SK-N-SH (cell line): ENCODE measurements at regions not wholly inside any gene's neighbourhood (a gene's known extent, or its start where the extent isn't known, plus 50 kb on each side); places are given as distances from the start of the nearest gene placed in this dataset.

Experiments
- CTCF ChIA-PET: fragments of 300-600, 350-600 bp; formaldehyde crosslinking; extraction: SDS; loops from one replicate; lab custom pipeline; 2021; lab: Yijun Ruan, JAX
- POLR2A ChIA-PET: fragments of 350-600 bp; sonication (Branson Sonifier 250); formaldehyde crosslinking; extraction: SDS; loops from one replicate; lab custom pipeline; 2020; ENCODE audit warnings: antibody characterized with exemption, inconsistent platforms; lab: Yijun Ruan, JAX
- DNase-seq: peaks from one replicate; pipeline ENCODE4 v3.0.0; 2012
- H2AFZ ChIP-seq: fragments of 200-600 bp; sonication (generic); 2 replicates; pipeline ENCODE4 v1.8.1; 2016; ENCODE audit warnings: antibody characterized with exemption, mild to moderate bottlenecking, low read depth
- H3F3A ChIP-seq: fragments of 200-600 bp; sonication (generic); replicated peaks from 2 replicates; pipeline ENCODE3; 2016; ENCODE audit warnings: antibody characterized with exemption, mild to moderate bottlenecking; ENCODE audit not compliant: insufficient read depth
- H3K27ac ChIP-seq, 2 experiments: fragments of 200-500 bp in 1 of 2; fragments of 200-600 bp in 1 of 2; sonication (Bioruptor generic) in 1 of 2; sonication (generic), shearing (Covaris generic) in 1 of 2; 2 replicates each; pipeline versions ENCODE4 v1.5.1 to v1.6.1; 2014 to 2016; ENCODE audit warnings: low read depth in 2 of 2, inconsistent platforms in 1 of 2, low read length in 1 of 2, mild to moderate bottlenecking in 1 of 2, mixed read lengths in 1 of 2
- H3K27me3 ChIP-seq: fragments of 200-600 bp; sonication (generic), shearing (Covaris generic); 2 replicates; pipeline ENCODE4 v1.6.1; 2016; ENCODE audit warnings: mixed run types; ENCODE audit not compliant: insufficient read depth
- H3K36me3 ChIP-seq, 2 experiments: fragments of 200-500 bp in 1 of 2; fragments of 200-600 bp in 1 of 2; sonication (Bioruptor generic) in 1 of 2; sonication (generic) in 1 of 2; replicated peaks in 1 of 2; 2 replicates each; pipeline versions ENCODE3 to v1.5.1; 2014 to 2016; ENCODE audit warnings: low read length in 1 of 2, mild to moderate bottlenecking in 1 of 2; ENCODE audit not compliant: insufficient read depth in 2 of 2, control insufficient read depth in 1 of 2
- H3K4me1 ChIP-seq, 2 experiments: fragments of 200-500 bp in 1 of 2; fragments of 200-600 bp in 1 of 2; sonication (Bioruptor generic) in 1 of 2; sonication (generic), shearing (Covaris generic) in 1 of 2; 2 replicates each; pipeline versions ENCODE4 v1.5.1 to v1.6.1; 2014 to 2016; ENCODE audit warnings: low read depth in 1 of 2, low read length in 1 of 2, mixed run types in 1 of 2; ENCODE audit not compliant: insufficient read depth in 2 of 2, control insufficient read depth in 1 of 2
- H3K4me2 ChIP-seq: fragments of 200-600 bp; sonication (generic), shearing (Covaris generic); 2 replicates; pipeline ENCODE4 v1.6.1; 2017; ENCODE audit warnings: mixed run types
- H3K4me3 ChIP-seq, 2 experiments: fragments of 200-500 bp in 1 of 2; fragments of 200-600 bp in 1 of 2; sonication (Bioruptor generic) in 1 of 2; sonication (generic), shearing (Covaris generic) in 1 of 2; 2 replicates each; pipeline versions ENCODE4 v1.5.1 to v1.8.1; 2014 to 2016; ENCODE audit warnings: low read depth in 2 of 2, inconsistent platforms in 1 of 2, low read length in 1 of 2, mild to moderate bottlenecking in 1 of 2, mixed read lengths in 1 of 2, moderate library complexity in 1 of 2
- H3K79me2 ChIP-seq: fragments of 200-600 bp; sonication (generic); 2 replicates; pipeline ENCODE4 v1.8.1; 2017; ENCODE audit warnings: mild to moderate bottlenecking; ENCODE audit not compliant: insufficient read depth
- H3K9ac ChIP-seq: fragments of 200-600 bp; sonication (generic); 2 replicates; pipeline ENCODE4 v1.6.1; 2017; ENCODE audit warnings: mixed run types
- H3K9me2 ChIP-seq: fragments of 200-600 bp; sonication (generic); 2 replicates; pipeline ENCODE4 v1.6.1; 2017; ENCODE audit warnings: mixed run types
- H3K9me3 ChIP-seq: fragments of 200-600 bp; sonication (generic); 2 replicates; pipeline ENCODE4 v1.6.1; 2017; ENCODE audit warnings: mixed run types, mild to moderate bottlenecking, moderate library complexity
- H4K20me1 ChIP-seq: fragments of 200-600 bp; sonication (generic); 2 replicates; pipeline ENCODE4 v1.6.1; 2017; ENCODE audit warnings: mild to moderate bottlenecking, mixed run types; ENCODE audit not compliant: insufficient read depth
- CTCF ChIP-seq: fragments of 200-600 bp; sonication (generic); IDR thresholded peaks from 2 replicates; pipeline ENCODE4 v1.6.1; 2017; ENCODE audit warnings: antibody characterized with exemption, mild to moderate bottlenecking, moderate library complexity
- EP300 ChIP-seq, 2 experiments: IDR thresholded peaks; 2 replicates each; pipeline versions ENCODE4 v1.4.0 to v1.6.1; 2012; ENCODE audit warnings: borderline replicate concordance in 1 of 2, low read depth in 1 of 2, low read length in 1 of 2
- FOXJ3 ChIP-seq: sonication (generic); formaldehyde crosslinking; IDR thresholded peaks from 2 replicates; pipeline ENCODE4 v1.5.1; 2020; ENCODE audit warnings: mild to moderate bottlenecking, missing genetic modification reagents
- FOXM1 ChIP-seq: IDR thresholded peaks from 2 replicates; pipeline ENCODE4 v1.4.0; 2012; ENCODE audit warnings: low read depth, mild to moderate bottlenecking
- GABPA ChIP-seq: IDR thresholded peaks from 2 replicates; pipeline ENCODE4 v1.4.0; 2012; ENCODE audit warnings: low read depth, mild to moderate bottlenecking
- JUND ChIP-seq: IDR thresholded peaks from 2 replicates; pipeline ENCODE4 v1.4.0; 2012
- MXI1 ChIP-seq: IDR thresholded peaks from 2 replicates; pipeline ENCODE4 v1.6.1; 2012; ENCODE audit warnings: mild to moderate bottlenecking, low read depth, low read length, improper control_type of control experiment
- PBX3 ChIP-seq: IDR thresholded peaks from 2 replicates; pipeline ENCODE4; 2012
- RCOR1 ChIP-seq: fragments of 150-350 bp; IDR thresholded peaks from 2 replicates; pipeline ENCODE4 v1.6.1; 2017; ENCODE audit warnings: antibody characterized with exemption, low read length
- RFX5 ChIP-seq: IDR thresholded peaks from 2 replicates; pipeline ENCODE4 v1.6.1; 2012; ENCODE audit warnings: mild to moderate bottlenecking, improper control_type of control experiment, low read length
- RXRA ChIP-seq: IDR thresholded peaks from 2 replicates; pipeline ENCODE4 v1.4.0; 2012; ENCODE audit warnings: low read depth, mild to moderate bottlenecking, borderline replicate concordance
- SIN3A ChIP-seq: IDR thresholded peaks from 2 replicates; pipeline ENCODE4 v1.6.1; 2012; ENCODE audit warnings: low read depth, mild to moderate bottlenecking, low read length, moderate library complexity, borderline replicate concordance
- TAF1 ChIP-seq: IDR thresholded peaks from 2 replicates; pipeline ENCODE4 v1.6.1; 2012; ENCODE audit warnings: low read depth, mild to moderate bottlenecking, low read length, moderate library complexity, borderline replicate concordance
- TEAD4 ChIP-seq: IDR thresholded peaks from 2 replicates; pipeline ENCODE4 v1.4.0; 2012; ENCODE audit warnings: mild to moderate bottlenecking, borderline replicate concordance; ENCODE audit not compliant: insufficient read depth
- ZBTB33 ChIP-seq: IDR thresholded peaks from 2 replicates; pipeline ENCODE4 v1.4.0; 2012; ENCODE audit warnings: low read depth, borderline replicate concordance
- WGBS: methylation state at CpG from one replicate; pipeline ENCODE4 v1.1.6; 2017; ENCODE audit warnings: low lambda C conversion rate; 5-methylcytosine and 5-hydroxymethylcytosine counted together
- TF ChIP-seq, protein P1 (sequence below): IDR thresholded peaks from 2 replicates; pipeline ENCODE4 v1.6.1; 2012; ENCODE audit warnings: mild to moderate bottlenecking, low read depth, low read length, moderate library complexity
- TF ChIP-seq, protein P2 (sequence below): IDR thresholded peaks from 2 replicates; pipeline ENCODE4 v1.4.0; 2012; ENCODE audit warnings: low read depth

DNA sequence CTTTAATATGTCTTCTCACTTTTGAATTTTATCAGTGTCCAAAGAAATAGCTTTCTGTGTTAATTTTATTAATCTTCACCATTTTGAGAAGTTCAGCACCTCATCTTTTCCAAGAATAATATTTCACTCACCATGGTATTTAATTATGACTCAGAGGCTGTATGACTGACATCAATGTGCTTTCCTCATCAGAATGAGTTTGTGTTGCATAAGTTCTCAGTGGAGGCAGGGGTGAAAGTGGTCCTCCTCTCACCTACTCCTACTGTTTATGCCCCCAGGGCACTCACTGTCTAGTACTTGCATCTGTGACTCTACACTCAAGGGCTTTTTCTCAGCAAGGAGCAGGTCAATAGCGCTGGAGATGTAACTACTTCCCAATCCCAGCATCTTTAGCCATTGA is 905.3 kb upstream of the INTU start:
- POLR2A ChIA-PET: no interaction called here

DNA sequence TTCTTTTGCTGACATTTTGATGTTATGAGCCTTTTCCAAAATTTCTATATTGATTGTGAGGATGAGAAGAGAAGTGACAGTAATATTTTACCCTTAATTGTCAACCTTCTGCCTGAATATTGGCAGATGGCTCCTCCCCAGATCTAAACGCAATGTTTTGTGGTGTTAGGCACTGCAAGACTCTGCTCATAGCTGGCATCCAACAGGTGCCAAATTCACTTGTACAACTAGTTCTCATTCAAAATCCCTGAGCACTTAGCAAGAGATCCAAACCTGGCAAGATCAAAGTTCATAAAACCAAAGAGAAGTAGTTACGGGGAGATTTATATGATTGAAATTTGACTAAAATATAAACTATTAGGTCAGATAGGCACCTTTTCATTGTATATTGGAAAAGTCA is 901.7 kb upstream of the INTU start:
- DNase-seq: no peak
- no peak overlapping the region for H3K9ac ChIP-seq
- H3K79me2 ChIP-seq: no peaks in the 10 kb centered on the region
- no peak overlapping the region for H3K27ac ChIP-seq
- H3K9me3 ChIP-seq: no peaks in the 10 kb centered on the region
- H3K27me3 ChIP-seq: no peaks in the 10 kb centered on the region
- ChIA-PET CTCF (no interaction called here), POLR2A (no interaction called here)
- no peaks in the 10 kb centered on the region for H3K9me2 ChIP-seq
- no peak overlapping the region for H3K4me2 ChIP-seq
- H3K4me1 ChIP-seq: no peaks in the 10 kb centered on the region
- no peak for TF ChIP-seq TAF1
- no peak for TF ChIP-seq RFX5
- no peak for TF ChIP-seq RCOR1
- no peak for TF ChIP-seq MXI1
- TF ChIP-seq ZBTB33: no peak
- no peak for TF ChIP-seq PBX3
- TF ChIP-seq CTCF: no peak
- TF ChIP-seq FOXM1: no peak
- TF ChIP-seq JUND: no peak
- no peak for TF ChIP-seq TEAD4
- TF ChIP-seq GABPA: no peak
- TF ChIP-seq RXRA: no peak
- no peaks in the 10 kb centered on the region for H3K36me3 ChIP-seq
- H3F3A ChIP-seq: no peaks in the 10 kb centered on the region
- 98% methylated on average over 2 of the region's 2 CpGs for WGBS
- no peak overlapping the region for H3K4me3 ChIP-seq
- no peaks in the 10 kb centered on the region for H4K20me1 ChIP-seq
- no peak overlapping the region for H2AFZ ChIP-seq

More for the DNA sequence above, 905.3 kb upstream of the INTU start:
- H3F3A ChIP-seq: no peaks in the 10 kb centered on the region
- H3K79me2 ChIP-seq: no peaks in the 10 kb centered on the region
- H3K9me2 ChIP-seq: no peaks in the 10 kb centered on the region; the same call in 1 of the 2 replicates
- CTCF ChIA-PET: no interaction called here
- no peaks in the 10 kb centered on the region for H4K20me1 ChIP-seq
- no peaks in the 10 kb centered on the region for H3K9me3 ChIP-seq
- 29% methylated on average over 1 of the region's 1 CpG for WGBS
- no peak overlapping the region for H3K4me2 ChIP-seq
- no peaks in the 10 kb centered on the region for H3K36me3 ChIP-seq
- no peak for DNase-seq
- no peak overlapping the region for H3K9ac ChIP-seq
- no peak overlapping the region for H3K4me3 ChIP-seq
- TF ChIP-seq, protein P1, sequence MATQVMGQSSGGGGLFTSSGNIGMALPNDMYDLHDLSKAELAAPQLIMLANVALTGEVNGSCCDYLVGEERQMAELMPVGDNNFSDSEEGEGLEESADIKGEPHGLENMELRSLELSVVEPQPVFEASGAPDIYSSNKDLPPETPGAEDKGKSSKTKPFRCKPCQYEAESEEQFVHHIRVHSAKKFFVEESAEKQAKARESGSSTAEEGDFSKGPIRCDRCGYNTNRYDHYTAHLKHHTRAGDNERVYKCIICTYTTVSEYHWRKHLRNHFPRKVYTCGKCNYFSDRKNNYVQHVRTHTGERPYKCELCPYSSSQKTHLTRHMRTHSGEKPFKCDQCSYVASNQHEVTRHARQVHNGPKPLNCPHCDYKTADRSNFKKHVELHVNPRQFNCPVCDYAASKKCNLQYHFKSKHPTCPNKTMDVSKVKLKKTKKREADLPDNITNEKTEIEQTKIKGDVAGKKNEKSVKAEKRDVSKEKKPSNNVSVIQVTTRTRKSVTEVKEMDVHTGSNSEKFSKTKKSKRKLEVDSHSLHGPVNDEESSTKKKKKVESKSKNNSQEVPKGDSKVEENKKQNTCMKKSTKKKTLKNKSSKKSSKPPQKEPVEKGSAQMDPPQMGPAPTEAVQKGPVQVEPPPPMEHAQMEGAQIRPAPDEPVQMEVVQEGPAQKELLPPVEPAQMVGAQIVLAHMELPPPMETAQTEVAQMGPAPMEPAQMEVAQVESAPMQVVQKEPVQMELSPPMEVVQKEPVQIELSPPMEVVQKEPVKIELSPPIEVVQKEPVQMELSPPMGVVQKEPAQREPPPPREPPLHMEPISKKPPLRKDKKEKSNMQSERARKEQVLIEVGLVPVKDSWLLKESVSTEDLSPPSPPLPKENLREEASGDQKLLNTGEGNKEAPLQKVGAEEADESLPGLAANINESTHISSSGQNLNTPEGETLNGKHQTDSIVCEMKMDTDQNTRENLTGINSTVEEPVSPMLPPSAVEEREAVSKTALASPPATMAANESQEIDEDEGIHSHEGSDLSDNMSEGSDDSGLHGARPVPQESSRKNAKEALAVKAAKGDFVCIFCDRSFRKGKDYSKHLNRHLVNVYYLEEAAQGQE: no peak
- no peak for TF ChIP-seq RCOR1
- no peak for TF ChIP-seq EP300 (IDR thresholded peaks at IDR 0.05; ENCODE audit: borderline replicate concordance in 1 of 2, low read depth in 1 of 2, low read length in 1 of 2)
- TF ChIP-seq SIN3A: no peak
- no peak for TF ChIP-seq TEAD4
- TF ChIP-seq FOXJ3 (CRISPR knock-in tag): no peak
- TF ChIP-seq, protein P2, sequence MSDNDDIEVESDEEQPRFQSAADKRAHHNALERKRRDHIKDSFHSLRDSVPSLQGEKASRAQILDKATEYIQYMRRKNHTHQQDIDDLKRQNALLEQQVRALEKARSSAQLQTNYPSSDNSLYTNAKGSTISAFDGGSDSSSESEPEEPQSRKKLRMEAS: no peak
- H3K27me3 ChIP-seq: no peaks in the 10 kb centered on the region
- H2AFZ ChIP-seq: no peak overlapping the region
- H3K4me1 ChIP-seq: no peaks in the 10 kb centered on the region; a peak in 1 of 4 replicates
- no peak overlapping the region for H3K27ac ChIP-seq
